Stimulated activated CD4-positive, alpha-beta T cell treated with anti-CD3 and anti-CD28 coated beads, TNF-alpha, amount 100 ng/mL, for 24 hours (primary cell): ENCODE measurements at regions not wholly inside any gene's neighbourhood (a gene's known extent, or its start where the extent isn't known, plus 50 kb on each side); places are given as distances from the start of the nearest gene placed in this dataset.
A peak's percentile ranks its signal among the peaks of the same experiment; 100 is the strongest.

ENCODE experiments used
- DNase-seq, 3 experiments: peaks; one replicate each; pipeline ENCODE4 v3.0.0-alpha.2; 2020; ENCODE audit warnings: low read depth in 3 of 3

DNA sequence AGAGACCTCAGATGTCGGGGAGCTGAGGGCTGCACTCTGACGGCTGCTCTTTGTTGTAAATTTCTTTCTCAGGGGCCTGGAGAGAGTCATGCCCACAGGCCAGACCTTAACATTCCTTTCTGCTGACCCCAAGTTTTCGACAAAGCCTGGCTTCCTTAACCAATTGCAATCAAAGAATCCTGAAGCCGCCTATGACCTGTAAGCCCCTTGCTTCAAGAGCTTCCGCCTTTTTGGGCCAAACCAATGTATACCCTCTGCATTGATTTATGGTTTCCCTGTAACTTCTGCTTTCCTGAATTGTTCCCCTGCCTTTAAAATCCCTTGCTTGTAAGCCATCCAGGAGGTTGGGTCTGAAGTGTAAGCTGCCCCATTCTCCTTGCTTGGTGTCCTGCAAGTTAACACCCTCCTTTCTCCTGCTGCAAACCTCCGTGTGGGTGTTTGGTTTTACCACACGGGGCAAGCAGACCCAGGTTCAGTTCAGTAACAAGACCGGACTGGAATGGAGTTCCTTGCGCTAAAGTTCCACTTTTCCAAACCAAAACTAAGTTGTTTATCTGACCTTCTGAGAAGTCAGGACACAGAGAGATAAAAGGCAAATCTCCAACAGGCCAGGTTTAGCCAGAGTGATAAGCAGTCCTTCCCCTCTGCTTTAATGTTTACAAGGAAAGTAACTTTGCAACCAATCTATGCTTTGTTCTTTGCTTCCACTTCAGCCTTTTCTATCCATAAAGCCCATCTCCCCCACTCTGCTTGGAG lies 141.6 kb downstream of the KCNJ12 start:
- no peak for DNase-seq

DNA sequence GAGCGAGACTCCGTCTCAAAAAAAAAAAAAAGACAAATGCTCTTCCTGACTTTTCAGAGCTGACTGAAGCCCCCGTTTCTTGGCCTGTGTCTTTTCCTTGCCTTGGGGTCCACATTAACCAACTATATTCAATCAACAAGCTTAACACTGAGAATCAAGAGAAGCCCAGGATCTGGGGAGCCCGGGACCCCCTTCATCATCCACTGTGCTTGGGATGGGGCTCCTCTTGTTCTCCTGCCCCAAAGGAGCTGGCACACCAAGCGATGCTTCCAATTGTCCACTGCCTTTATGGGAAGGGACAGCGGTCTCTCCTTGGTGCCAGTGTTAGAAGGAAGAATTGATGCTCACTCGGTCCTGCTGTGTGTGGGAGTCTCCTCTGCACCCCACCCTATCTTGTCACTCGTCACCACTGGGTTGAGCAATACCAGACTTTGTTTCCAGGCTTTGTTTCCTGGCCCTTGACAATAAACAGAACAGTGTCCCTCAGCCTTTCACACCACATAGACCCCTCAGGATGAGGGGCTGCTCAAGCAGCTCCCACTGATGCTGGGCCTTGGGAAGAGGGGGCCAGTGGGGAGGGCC lies 146.7 kb downstream of the KCNJ12 start:
- DNase-seq = no peak

DNA sequence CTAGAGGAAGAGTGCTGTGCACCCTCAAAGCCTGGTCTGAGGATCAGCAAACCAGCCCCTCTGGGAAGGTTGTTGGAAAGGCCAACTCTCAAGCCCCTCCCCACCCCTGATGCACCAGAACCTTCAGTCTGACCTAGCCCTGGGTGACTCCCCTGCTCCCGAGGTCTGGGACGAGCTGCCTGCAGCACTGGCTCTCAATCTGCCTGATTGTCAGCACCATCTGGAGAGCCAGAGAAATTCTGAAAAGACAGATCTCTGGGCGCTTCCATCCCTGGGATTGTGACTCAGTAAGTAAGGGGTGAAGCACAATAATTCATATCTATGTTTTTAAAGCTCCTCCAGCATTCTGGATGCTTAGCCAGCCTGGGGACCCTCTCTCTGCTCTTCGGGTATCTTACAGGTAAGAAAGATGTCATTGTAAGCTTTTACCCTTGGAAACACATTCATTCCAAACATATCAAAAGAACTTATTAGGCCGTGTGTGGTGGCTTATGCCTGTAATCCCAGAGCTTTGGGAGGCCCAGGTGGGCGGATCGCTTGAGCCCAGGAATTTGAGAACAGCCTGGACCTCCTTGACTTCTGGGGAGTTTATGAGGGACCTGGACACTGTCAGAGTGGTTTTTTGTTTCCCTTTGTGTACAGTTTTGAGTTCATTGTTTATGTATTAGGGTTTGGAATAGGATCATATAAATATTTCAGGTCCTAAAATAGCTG lies 147.5 kb downstream of the KCNJ12 start:
- no peak for DNase-seq

DNA sequence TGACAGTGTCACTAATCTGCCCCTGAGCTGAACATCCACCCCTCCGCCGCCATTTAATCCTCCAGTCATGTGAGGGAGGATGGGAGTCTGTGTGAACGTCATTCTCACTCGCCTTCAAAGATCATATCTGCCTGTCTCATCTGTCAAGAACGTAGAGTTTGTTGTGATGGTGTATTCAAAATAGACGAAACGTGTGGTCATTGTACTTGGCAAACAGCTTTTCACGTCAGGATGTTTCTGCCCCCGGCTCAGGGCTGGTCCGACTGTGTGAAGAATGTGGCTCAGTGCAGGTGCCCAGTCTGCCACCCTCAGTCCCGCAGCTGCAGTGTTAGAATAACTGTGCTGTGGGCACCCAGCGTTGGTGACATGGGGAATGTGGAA lies 148.0 kb downstream of the KCNJ12 start:
- no peak for DNase-seq

DNA sequence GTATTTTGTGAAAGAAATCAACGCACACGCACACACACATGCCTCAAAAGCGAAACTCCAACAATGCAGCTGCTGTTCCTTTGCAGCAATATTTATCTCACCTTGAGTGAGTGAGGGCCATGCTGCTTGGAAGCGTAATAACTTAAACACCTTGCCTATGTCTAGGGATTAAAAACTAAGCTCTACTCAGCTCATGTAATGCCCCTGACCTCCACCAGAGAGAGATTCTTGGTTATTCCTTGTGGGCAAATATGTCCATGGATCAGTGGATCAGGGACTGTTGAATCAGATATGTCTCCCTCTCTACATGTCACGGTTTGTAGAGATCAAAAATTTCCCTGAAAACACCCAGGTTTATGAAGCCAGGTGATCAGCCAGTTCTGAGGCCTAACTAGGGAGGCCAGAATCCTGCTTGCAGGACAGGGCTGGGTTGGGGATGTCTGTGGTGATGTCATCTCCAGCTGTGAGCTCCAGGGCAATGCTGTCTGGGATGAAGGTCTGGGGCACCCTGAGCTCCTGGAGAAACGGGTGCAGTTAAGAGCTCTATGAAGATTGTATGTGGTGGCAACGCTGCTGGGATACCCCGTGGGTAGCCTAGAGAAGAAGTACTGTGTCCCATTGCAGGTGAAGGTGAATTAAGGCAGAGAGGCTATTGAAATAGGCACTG lies 149.4 kb downstream of the KCNJ12 start:
- DNase-seq = no peak

DNA sequence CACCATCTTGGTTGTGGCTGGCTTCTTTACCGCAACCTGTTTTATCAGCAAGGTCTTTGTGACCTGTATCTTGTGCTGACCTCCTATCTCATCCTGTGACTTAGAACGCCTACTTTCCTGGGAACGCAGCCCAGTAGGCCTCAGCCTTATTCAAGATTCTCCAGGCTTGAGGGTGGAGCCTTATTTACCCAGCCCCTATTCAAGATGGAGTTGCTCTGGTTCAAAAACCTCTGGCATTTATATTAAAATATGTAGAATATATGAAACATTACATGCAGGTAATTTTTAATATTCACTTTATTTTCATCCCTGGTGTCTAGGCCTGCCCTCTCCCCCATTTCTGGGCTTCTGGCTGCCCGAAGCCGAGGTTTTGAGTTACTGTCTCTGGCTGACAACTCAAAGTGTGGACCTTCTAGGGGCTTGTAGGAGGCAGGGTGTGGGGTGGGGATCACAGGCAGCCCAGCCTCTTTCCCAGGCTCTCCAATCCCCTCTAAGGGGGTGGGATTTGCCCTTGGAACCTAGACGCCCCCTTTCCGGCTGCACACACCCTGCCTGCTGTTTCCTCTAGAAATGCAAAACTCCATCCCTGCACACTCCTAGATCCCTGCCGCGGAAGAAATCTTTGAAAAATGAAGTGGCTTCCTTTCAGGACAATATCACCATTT lies 152.0 kb downstream of the KCNJ12 start:
- DNase-seq = no peak

DNA sequence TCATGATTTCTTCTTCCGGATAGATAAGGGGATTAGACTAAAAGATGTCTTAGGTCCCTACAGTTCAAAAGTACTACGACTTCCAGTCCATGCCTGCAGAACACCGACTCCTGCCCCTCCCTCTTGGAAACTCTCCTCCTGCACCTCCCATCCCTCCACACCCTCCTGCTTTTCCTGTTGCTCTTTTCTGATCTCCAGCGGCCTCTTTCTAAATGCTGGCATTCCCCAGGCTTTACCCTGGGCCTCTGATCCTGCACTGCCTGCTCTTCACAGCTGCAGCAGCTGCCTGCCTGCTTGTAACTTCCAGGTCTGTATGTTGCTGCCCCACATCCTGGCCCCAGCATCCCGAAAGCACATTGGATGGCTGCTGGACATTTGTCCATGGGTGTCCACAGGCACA lies 154.2 kb downstream of the KCNJ12 start:
- DNase-seq = no peak

DNA sequence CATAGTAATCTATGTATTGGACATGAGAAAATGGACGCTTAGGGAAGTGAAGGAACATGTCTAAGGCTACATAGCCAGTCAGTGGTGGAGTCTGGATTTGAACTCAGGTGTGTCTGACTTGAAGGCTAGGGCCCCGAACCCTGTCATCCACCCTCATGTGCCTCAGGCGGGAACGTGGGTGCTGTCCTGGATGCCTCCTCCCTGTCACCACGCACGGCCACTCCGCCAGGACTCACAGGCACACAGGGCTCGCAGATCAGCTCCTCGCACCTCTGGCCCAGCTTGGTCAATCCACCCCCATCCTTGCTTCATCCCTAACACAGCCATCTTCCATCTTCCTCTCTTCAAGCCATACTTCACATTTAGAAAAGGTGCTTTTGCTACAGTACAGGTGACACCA lies 154.7 kb downstream of the KCNJ12 start:
- DNase-seq = no peak

DNA sequence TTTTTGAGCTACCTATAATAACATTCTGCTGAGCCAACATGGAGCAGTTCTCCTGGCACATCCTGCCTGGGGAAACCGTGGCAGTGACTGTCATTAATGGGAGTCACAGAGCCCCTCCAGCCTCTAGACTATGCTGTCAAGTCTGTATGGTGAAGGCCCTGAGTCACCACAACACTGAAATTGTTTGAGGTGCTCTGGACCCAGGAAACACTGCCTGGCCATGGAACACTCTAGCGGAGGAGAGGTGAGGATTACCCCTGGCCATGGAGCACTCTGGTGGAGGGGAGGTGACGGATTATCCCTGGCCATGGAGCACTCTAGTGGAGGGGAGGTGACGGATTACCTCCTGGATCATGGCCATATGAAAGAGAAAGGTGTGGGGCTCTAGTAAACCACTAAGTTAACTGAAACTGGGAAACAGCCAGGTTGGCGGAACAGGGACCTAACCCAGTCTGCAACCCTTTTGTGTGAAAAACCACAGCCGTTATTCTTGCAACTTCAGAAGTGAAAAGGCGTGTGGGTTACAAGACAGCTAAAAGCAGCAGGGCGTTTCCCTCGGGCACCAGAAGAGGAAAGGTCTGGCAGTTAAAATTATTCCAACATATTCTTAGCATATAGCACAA lies 156.7 kb downstream of the KCNJ12 start:
- no peak for DNase-seq

DNA sequence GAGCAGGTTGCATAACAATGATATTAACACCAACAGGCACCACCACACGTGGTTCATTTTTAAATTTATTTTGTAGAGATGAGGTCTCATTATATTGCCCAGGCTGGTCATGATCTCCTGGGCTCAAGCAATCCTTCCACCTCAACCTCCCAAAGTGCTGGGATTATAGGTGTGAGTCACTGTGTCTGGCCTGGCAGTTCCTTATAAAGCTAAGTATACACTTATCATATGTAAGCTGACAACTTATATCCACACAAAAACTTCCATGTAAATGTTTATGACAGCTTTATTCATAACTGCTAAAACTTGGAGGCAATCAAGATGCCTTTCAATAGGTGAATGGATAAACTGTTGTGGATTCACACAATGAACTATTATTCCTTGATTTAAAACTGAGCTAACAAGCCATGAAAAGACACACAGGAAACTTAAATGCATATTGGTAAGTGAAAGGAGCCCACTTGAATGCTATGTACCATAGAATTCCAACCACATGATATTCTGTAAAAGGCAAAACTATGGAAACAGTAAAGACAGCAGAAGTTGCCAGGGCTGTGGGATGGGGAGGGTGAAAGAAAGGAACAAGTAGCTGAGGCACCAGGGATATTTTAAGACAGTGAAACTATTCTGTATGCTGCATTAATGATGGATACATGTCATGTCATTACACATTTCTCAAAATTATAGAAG lies 156.5 kb upstream of the KCNJ18 start:
- no peak for DNase-seq

DNA sequence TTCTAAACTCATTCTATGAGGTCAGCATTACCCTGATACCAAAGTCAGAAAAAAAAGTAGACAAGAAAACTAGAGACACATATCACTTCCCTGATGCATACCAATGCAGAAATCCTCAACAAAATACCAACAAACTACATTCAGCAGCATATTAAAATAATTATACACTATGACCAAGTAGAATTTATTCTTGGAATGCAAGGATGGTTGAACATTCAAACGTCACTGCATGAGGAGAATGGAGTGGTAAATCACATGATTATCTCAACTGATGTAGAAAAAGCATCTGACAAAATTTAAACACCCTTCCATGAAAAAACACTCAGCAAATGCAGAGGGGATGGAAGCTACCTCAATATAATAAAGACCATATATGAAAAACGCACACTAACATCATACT lies 155.0 kb upstream of the KCNJ18 start:
- DNase-seq = no peak

DNA sequence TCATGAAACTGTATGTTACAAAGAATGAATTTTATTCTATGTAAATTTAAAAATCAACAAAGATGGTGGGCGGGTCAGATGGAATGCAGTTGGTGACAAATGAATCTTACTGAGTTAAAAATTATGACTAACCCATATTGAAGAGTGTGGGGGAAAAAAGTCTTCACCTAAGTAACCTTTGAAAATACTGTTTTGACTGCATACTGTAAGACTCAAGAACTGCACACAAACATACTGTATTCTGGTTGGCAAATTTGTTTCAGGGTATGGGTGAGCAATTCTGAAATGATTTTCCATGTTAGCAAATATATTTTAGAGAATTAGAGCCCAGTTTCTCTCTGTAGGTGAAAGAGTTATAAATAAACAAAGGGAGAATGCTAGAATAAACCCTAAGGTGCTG lies 153.7 kb upstream of the KCNJ18 start:
- DNase-seq = no peak

DNA sequence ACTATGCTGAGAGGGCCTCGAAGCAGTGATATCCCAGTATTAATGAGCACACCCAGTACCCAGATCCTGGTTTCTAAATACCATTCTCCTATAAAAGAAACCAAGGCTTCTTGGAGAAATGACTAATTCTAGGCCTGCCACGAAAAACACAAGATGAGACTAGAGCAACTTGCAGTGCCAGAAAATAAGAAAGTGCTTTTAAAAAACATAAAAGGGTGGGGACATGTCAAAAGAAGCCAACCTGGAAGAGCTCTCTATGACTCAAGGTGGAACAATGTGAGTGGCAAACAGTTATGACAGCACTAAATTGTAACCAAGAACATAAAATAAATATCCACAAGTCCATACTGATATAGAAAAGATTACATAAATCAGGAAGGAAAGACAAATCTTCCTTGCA lies 153.2 kb upstream of the KCNJ18 start:
- no peak for DNase-seq

DNA sequence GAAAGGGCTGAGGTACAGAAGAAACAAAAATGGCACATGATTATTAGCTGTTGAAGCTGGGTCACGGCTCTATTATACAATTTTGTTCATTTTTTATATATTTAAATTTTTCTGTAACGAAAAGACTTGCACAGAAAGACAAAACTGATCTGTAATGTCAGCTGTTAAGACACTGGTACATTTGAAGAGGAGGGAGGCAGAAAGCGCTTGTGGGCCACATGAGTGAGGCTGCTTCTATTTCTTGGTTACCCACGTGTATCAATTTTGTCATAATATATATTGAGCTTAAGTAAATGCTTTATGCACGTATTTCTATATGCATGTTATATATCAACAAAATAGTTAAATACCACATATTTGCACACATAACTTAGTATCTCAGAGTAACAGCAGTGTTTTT lies 151.8 kb upstream of the KCNJ18 start:
- no peak for DNase-seq

DNA sequence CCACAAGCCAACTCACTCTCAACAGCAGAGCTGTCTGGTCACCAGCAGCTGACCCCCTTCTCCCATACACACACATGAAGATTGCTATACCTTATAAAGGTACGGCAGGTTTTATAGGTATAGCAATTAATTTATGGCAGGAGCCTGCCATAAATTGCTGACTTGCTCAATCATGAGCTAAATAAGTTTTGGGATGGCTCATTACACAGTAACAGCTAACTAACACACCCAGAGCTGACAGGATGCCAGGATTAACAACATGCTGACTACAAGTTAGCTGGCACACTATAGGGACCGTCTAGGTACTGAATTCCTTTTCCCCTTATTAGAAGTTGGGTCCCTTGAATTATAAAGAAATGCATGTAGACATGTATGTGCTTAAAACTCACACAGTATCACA lies 150.3 kb upstream of the KCNJ18 start:
- no peak for DNase-seq

DNA sequence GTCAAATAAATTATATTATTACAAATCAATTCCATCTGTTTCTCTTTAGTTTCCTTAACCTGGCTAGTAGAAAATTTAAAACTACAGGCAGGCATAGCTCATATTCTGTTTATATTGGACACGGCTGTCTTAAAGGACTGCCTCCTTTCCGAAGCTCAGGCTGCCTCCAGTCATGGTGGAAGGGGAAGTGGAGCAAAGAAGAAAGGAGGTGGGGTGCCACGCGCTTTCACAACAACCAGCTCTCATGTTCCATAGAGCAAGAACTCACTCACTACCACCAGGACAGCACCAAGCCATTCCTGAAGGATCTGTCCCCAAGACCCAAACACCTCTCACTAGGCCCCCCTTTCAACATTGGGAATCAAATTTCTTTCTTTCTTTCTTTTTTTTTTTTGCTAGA lies 149.3 kb upstream of the KCNJ18 start:
- DNase-seq = no peak

DNA sequence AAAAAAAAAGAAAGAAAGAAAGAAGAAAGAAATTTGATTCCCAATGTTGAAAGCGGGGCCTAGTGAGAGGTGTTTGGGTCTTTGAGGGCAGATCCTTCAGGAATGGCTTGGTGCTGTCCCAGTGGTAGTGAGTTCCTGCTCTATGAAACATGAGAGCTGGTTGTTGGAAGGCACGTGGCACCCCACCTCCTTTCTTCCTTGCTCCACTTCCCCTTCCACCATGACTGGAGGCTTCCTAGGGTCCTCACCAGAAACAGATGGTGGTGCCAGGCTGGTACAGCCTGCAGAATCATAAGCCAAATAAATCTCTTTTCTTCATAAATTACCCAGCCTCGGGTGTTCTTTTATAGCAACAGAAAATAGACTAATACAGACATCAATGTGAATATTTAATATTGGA lies 147.3 kb upstream of the KCNJ18 start:
- no peak for DNase-seq

DNA sequence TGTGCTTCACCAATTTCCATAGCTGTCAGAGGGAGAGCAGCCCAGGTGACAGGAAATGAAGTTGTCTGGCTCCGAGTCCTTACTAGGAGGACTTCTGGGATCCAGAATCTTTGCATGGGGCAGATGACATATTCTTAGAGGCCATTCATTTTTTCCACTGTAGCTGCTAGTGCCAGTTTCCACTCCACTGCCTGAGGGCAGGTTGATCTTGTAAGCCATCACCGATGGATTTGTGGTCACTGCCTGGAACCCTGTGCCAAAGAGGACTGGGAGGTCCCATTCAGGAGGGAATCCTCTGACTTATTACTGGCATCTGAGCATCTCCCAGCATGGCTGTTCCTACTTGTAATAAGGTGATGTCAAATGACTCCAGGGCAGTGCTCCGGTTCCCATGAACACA lies 144.1 kb upstream of the KCNJ18 start:
- no peak for DNase-seq

DNA sequence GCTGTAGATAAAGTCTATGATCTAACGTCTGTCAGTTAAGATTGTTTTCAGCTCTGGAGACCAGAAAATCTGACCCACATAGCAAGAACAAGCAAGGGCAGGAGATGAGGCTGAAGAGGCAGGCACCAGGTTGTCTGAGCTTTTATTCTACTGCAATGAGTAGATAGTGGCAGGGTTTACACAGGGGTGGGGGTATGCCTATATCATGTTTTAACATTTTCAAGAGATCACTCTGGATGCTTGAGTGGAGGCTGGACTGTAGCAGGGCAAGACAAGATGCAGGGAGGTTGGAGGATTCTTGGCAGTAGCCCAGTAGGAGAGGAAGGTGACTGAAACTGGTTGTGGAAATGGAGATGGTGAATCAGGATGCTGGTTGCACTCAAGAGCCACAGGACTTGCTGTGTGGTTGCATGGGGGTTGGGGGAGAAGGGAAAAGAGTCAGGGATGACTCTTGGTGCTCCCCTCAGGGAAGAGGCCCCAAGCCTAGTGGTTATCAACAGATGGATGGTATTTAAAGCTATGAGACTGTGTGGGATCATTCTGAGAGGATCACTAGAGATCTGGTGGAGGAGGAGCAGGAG lies 143.1 kb upstream of the KCNJ18 start:
- DNase-seq = peak in 1 of 3 experiments; percentile 30

DNA sequence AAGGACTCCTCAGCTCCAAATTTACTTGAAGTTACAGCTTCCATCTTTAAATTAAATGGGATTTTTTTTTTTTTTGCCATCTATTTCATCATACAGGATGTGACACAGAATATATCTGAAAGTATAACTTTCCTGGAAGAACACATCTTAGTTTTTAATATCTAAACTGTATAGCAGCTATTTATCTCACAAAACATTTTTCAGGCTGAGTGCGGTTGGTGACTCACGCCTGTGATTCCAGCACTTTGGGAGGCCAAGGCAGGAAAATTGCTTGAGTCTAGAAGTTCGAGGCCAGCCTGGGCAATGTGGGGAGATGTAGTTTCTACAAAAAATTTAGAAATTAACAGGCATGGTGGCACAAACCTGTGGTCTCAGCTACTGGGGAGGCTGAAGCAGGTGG lies 142.3 kb upstream of the KCNJ18 start:
- DNase-seq = peak in 1 of 3 experiments; percentile 38
